Endothelial cell of umbilical vein (primary cell): ENCODE measurements at regions not wholly inside any gene's neighbourhood (a gene's known extent, or its start where the extent isn't known, plus 50 kb on each side); places are given as distances from the start of the nearest gene placed in this dataset.

Source experiments
- BruUV-seq: library from RNA; stranded (reverse); fragments of 400-500 nt; replicated peaks from 2 replicates; lab custom pipeline; 2021; lab: Mats Ljungman, UMichigan
- CTCF ChIA-PET: fragments of 300-600, 350-600 bp; sonication (Branson Sonifier 250); formaldehyde crosslinking; loops from one replicate; lab custom pipeline; 2021; ENCODE audit warnings: antibody characterized with exemption, inconsistent platforms; lab: Charles Lee
- POLR2A ChIA-PET: fragments of 300-600, 350-600 bp; sonication (Branson Sonifier 250); formaldehyde crosslinking; loops from one replicate; lab custom pipeline; 2021; ENCODE audit warnings: antibody characterized with exemption, inconsistent platforms; lab: Charles Lee
- DNase-seq: peaks from one replicate; pipeline ENCODE4 v3.0.0-alpha.2; 2011; ENCODE audit warnings: low read depth, low spot score
- FAIRE-seq: peaks from 2 replicates; lab custom pipeline; 2011; peaks lifted over from hg19 to GRCh38; lab: Jason Lieb, UNC
- H2AFZ ChIP-seq: 2 replicates; pipeline ENCODE4 v1.6.0; 2012; ENCODE audit warnings: low read depth, low read length, control low read depth, inconsistent platforms
- H3K27ac ChIP-seq: 2 replicates; pipeline ENCODE4 v1.5.1; 2011; ENCODE audit warnings: low read depth, mild to moderate bottlenecking, control low read depth, low read length, moderate library complexity; ENCODE audit not compliant: insufficient read depth
- H3K27me3 ChIP-seq, 2 experiments: 2 replicates each; pipeline versions ENCODE4 v1.6.0 to v1.6.1; 2011; ENCODE audit warnings: low read length in 2 of 2, mixed read lengths in 1 of 2; ENCODE audit not compliant: control insufficient read depth in 2 of 2, insufficient read depth in 2 of 2
- H3K36me3 ChIP-seq, 2 experiments: 2 replicates in 1 of 2; 3 replicates in 1 of 2; pipeline ENCODE4 v1.5.1; 2011; ENCODE audit warnings: low read length in 2 of 2, mild to moderate bottlenecking in 1 of 2, moderate library complexity in 1 of 2; ENCODE audit not compliant: control insufficient read depth in 2 of 2, insufficient read depth in 2 of 2; ENCODE audit errors: extremely low read depth in 1 of 2
- H3K4me1 ChIP-seq: 3 replicates; pipeline ENCODE4 v1.5.1; 2011; ENCODE audit warnings: mild to moderate bottlenecking, low read length; ENCODE audit not compliant: control insufficient read depth, insufficient read depth; ENCODE audit errors: extremely low read depth
- H3K4me2 ChIP-seq: 2 replicates; pipeline ENCODE4 v1.6.1; 2011; ENCODE audit warnings: low read length, control low read depth, mixed read lengths; ENCODE audit not compliant: insufficient read depth
- H3K4me3 ChIP-seq, 3 experiments: fragments of 200-600 bp in 1 of 3; sonication (generic), shearing (Covaris generic) in 1 of 3; replicated peaks in 1 of 3; 2 replicates each; pipeline ENCODE4 v1.5.1; 2011 to 2016; ENCODE audit warnings: control low read depth in 3 of 3, low read length in 3 of 3, mild to moderate bottlenecking in 2 of 3, inconsistent platforms in 1 of 3, low read depth in 1 of 3, moderate library complexity in 1 of 3; ENCODE audit not compliant: insufficient read depth in 1 of 3
- H3K79me2 ChIP-seq: 2 replicates; pipeline ENCODE4 v1.6.0; 2012; ENCODE audit warnings: low read length, inconsistent platforms; ENCODE audit not compliant: control insufficient read depth, insufficient read depth
- H3K9ac ChIP-seq: replicated peaks from 2 replicates; pipeline ENCODE3; 2011; ENCODE audit warnings: low read length, control low read depth; ENCODE audit not compliant: insufficient read depth; ENCODE audit errors: extremely low read depth
- H3K9me1 ChIP-seq: replicated peaks from 3 replicates; pipeline ENCODE4 v1.6.0; 2011; ENCODE audit warnings: mild to moderate bottlenecking, low read length; ENCODE audit not compliant: control insufficient read depth, insufficient read depth; ENCODE audit errors: extremely low read depth
- H3K9me3 ChIP-seq: replicated peaks from 2 replicates; pipeline ENCODE4 v1.5.1; 2012; ENCODE audit warnings: low read length, inconsistent platforms; ENCODE audit not compliant: control insufficient read depth, insufficient read depth
- H4K20me1 ChIP-seq: replicated peaks from 2 replicates; pipeline ENCODE3; 2011; ENCODE audit warnings: mild to moderate bottlenecking, low read length; ENCODE audit not compliant: control insufficient read depth, insufficient read depth; ENCODE audit errors: extremely low read depth
- EZH2 ChIP-seq: IDR thresholded peaks from 2 replicates; pipeline ENCODE4 v1.6.1; 2012; ENCODE audit warnings: borderline replicate concordance, low read depth, mild to moderate bottlenecking, moderate library complexity, low read length, inconsistent platforms; ENCODE audit not compliant: severe bottlenecking
- FOS ChIP-seq: IDR thresholded peaks from 2 replicates; pipeline ENCODE4 v1.6.1; 2011; ENCODE audit warnings: mild to moderate bottlenecking, low read length, moderate library complexity, borderline replicate concordance; ENCODE audit not compliant: insufficient read depth
- GATA2 ChIP-seq: IDR thresholded peaks from 2 replicates; pipeline ENCODE4 v1.7.0; 2011; ENCODE audit warnings: low read depth, mild to moderate bottlenecking, moderate library complexity, mixed read lengths, low read length; ENCODE audit not compliant: insufficient read length, insufficient read depth
- JUN ChIP-seq: IDR thresholded peaks from 2 replicates; pipeline ENCODE4 v1.6.1; 2011; ENCODE audit warnings: borderline replicate concordance, low read depth; ENCODE audit not compliant: insufficient read length, insufficient read depth
- MYC ChIP-seq: IDR thresholded peaks from one replicate; pipeline ENCODE4 v1.6.1; 2011; ENCODE audit warnings: mild to moderate bottlenecking, low read depth, low read length
- POLR2A ChIP-seq: IDR thresholded peaks from 2 replicates; pipeline ENCODE4 v1.6.1; 2012; ENCODE audit warnings: low read depth, mild to moderate bottlenecking, control low read depth, low read length
- POLR2AphosphoS5 ChIP-seq: IDR thresholded peaks from 2 replicates; pipeline ENCODE4 v1.6.1; 2012; ENCODE audit warnings: low read depth, mild to moderate bottlenecking, control low read depth, low read length, moderate library complexity; ENCODE audit not compliant: insufficient read depth
- dilution Hi-C: fragments of 300-500 bp; cut with MboI; formaldehyde crosslinking; loops from one replicate; pipeline ENCODE4 v1.15.0; 2019; ENCODE audit warnings: low sequenced_read_pairs; ENCODE audit not compliant: extremely low pct_ligation_motif_present
- intact Hi-C: fragments of 100-400 bp; cut with micrococcal nuclease; formaldehyde crosslinking; loops from one replicate; pipeline ENCODE4 v1.10.0; 2022
- TF ChIP-seq, protein P1 (sequence below): IDR thresholded peaks from 2 replicates; pipeline ENCODE4 v1.6.1; 2011; ENCODE audit not compliant: insufficient read depth, insufficient read length
- TF ChIP-seq, protein P2 (sequence below), 2 donors: IDR thresholded peaks; 1 replicate in 1 of 2; 2 replicates in 1 of 2; pipeline ENCODE4 v1.5.1; 2011; ENCODE audit warnings: low read length in 2 of 2, mild to moderate bottlenecking in 2 of 2, moderate library complexity in 2 of 2, control low read depth in 1 of 2, inconsistent platforms in 1 of 2, low read depth in 1 of 2; ENCODE audit not compliant: insufficient read depth in 1 of 2; ENCODE audit errors: extremely low read depth in 1 of 2

DNA sequence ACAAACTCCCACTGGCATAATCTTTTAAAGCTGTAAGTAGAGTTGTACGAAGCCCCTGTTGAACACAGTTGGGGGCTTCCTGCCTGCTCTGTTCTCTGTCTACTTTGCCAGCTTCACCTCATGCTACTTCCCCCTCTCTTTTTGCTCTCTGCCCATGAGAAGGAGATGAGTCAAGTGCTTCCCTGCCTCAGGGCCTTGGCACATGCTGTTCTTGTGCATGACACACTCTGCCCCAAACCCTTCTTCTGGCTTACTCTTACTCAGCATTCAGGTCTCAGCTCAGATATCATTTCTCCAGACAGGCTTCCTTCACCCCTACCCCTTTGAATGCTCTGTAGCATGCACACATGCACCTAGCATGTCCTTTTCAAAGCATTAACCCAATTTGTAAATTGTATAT, 208.8 kb downstream of the FOXD2 start:
- Histone ChIP-seq H3K4me3 (no peak overlapping the region), H3K4me2 (no peak overlapping the region)
- POLR2A ChIA-PET: no interaction called here

DNA sequence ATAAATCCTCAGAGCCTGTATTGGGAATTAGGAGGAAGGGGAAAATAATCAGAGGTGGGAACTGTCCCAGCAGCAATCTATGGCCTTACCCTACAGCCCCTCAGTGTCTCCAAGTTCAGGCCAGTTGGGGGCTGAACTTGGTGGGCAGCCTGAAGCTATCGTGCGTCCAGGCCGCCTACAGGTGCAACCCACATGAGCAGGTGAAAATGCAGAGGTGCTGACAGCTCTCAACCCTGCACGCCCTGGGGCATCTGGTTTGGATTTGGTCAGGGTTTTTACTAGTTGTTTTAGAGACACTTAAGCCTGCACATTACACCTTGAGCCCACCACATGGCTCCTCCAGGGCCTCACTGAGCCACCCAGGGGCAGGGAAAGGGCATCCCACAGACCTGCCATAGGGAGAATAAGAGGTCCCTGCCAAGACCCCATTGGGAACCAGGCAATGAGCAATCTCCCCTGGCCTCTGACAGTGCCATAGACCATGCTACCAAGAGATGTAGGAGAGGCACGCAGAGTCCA, 209.5 kb downstream of the FOXD2 start:
- DNase-seq (no peak), FAIRE-seq (no peak)
- Histone ChIP-seq H3K79me2 (no peaks in the 10 kb centered on the region), H3K9me1 (no peaks in the 10 kb centered on the region), H3K4me3 (no peak overlapping the region), H3K27me3 (no peaks in the 10 kb centered on the region), H3K4me2 (no peak overlapping the region), H3K9me3 (no peaks in the 10 kb centered on the region), H3K9ac (no peak overlapping the region), H3K27ac (no peak overlapping the region), H3K4me1 (peaks cover 11% of the 10 kb centered on the region), H4K20me1 (no peaks in the 10 kb centered on the region), H2AFZ (no peak overlapping the region), H3K36me3 (no peaks in the 10 kb centered on the region)
- dilution Hi-C loops (no loop called here), intact Hi-C loops (no loop called here)
- CTCF ChIA-PET: interaction anchor here (0.8 kb wide), 1 partner anchor 63 kb away, joined by 3 read pairs; no protein-coding TSS in a partner anchor
- POLR2A ChIA-PET: no interaction called here
- TF ChIP-seq, protein P1, sequence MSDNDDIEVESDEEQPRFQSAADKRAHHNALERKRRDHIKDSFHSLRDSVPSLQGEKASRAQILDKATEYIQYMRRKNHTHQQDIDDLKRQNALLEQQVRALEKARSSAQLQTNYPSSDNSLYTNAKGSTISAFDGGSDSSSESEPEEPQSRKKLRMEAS: no peak
- no peak for TF ChIP-seq EZH2
- no peak for TF ChIP-seq POLR2AphosphoS5
- TF ChIP-seq POLR2A: no peak
- no peak for TF ChIP-seq MYC
- no peak for TF ChIP-seq JUN
- TF ChIP-seq GATA2: no peak
- no peak for TF ChIP-seq FOS
- TF ChIP-seq, protein P2, sequence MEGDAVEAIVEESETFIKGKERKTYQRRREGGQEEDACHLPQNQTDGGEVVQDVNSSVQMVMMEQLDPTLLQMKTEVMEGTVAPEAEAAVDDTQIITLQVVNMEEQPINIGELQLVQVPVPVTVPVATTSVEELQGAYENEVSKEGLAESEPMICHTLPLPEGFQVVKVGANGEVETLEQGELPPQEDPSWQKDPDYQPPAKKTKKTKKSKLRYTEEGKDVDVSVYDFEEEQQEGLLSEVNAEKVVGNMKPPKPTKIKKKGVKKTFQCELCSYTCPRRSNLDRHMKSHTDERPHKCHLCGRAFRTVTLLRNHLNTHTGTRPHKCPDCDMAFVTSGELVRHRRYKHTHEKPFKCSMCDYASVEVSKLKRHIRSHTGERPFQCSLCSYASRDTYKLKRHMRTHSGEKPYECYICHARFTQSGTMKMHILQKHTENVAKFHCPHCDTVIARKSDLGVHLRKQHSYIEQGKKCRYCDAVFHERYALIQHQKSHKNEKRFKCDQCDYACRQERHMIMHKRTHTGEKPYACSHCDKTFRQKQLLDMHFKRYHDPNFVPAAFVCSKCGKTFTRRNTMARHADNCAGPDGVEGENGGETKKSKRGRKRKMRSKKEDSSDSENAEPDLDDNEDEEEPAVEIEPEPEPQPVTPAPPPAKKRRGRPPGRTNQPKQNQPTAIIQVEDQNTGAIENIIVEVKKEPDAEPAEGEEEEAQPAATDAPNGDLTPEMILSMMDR (IDR thresholded peaks at IDR 0.05; ENCODE audit: extremely low read depth in 1 of 2, insufficient read depth in 1 of 2, low read depth in 1 of 2, low read length in 2 of 2): no peak
- BruUV-seq: no TSS peak

More for the DNA sequence above, 208.8 kb downstream of the FOXD2 start:
- H3K9ac ChIP-seq: no peak overlapping the region
- H3K9me3 ChIP-seq: no peaks in the 10 kb centered on the region
- dilution Hi-C loops (no loop called here), intact Hi-C loops (no loop called here)
- H3K27me3 ChIP-seq: no peaks in the 10 kb centered on the region
- H2AFZ ChIP-seq: no peak overlapping the region
- H3K79me2 ChIP-seq: no peaks in the 10 kb centered on the region
- CTCF ChIA-PET: interaction anchor here (0.8 kb wide), 1 partner anchor 209 kb away, joined by 3 read pairs; the partner anchor contains the start of gene FOXD2
- H4K20me1 ChIP-seq: no peaks in the 10 kb centered on the region
- H3K4me1 ChIP-seq: peaks cover 11% of the 10 kb centered on the region
- H3K36me3 ChIP-seq: no peaks in the 10 kb centered on the region
- DNase-seq (no peak), FAIRE-seq (no peak)
- TF ChIP-seq FOS: no peak
- no peaks in the 10 kb centered on the region for H3K9me1 ChIP-seq
- H3K27ac ChIP-seq: no peak overlapping the region
- no TSS peak for BruUV-seq
